OCI-LY1 (cell line): ENCODE measurements at regions not wholly inside any gene's neighbourhood (a gene's known extent, or its start where the extent isn't known, plus 50 kb on each side); places are given as distances from the start of the nearest gene placed in this dataset.

Source experiments
- CTCF ChIP-seq: fragments of 200-600 bp; sonication (generic), shearing (Covaris generic); IDR thresholded peaks from 2 replicates; pipeline ENCODE4 v1.5.1; 2017; ENCODE audit warnings: mild to moderate bottlenecking, antibody characterized with exemption, low read length, moderate library complexity, mixed read lengths
- EZH2 ChIP-seq: fragments of 200-600 bp; sonication (generic), shearing (Covaris generic); IDR thresholded peaks from 2 replicates; pipeline ENCODE4 v1.8.0; 2017; ENCODE audit warnings: borderline replicate concordance, mixed run types, mild to moderate bottlenecking, antibody characterized with exemption, low read length, moderate library complexity, mixed read lengths

GRCh38 chr11:42311944-42312343, 852.5 kb upstream of the LRRC4C start:
- TF ChIP-seq CTCF: no peak
- no peak for TF ChIP-seq EZH2
